ENCODE measurements at regions not wholly inside any gene's neighbourhood (a gene's known extent, or its start where the extent isn't known, plus 50 kb on each side); places are given as distances from the start of the nearest gene placed in this dataset.
"Not testable (repeated sequence)": the region's sequence is repeated elsewhere in the genome, so short reads cannot be mapped to it uniquely, and the experiment has no call there.

DNA sequence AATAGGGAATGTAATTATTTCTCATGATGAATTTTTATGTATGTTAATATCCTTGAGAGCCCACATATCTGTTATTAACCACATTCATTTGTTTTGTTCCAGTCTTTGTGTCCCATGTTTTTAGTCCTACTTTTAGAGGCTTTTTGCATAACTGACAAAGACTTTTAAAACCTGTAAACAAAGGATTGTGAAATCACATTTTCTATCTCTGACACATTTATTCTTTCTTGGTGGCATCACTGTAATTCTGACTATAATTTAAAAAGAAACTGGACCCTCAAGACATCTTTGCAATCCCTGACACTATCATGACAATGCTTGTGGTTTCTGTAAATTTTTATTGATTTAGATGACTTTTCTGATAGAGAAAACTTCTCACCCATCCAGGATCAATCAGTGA, 313.1 kb downstream of the SIPA1L2 start:
- intact Hi-C loops (cut with DNase I): no loop called here
- no peak for DNase-seq (ENCODE audit: low spot score)

DNA sequence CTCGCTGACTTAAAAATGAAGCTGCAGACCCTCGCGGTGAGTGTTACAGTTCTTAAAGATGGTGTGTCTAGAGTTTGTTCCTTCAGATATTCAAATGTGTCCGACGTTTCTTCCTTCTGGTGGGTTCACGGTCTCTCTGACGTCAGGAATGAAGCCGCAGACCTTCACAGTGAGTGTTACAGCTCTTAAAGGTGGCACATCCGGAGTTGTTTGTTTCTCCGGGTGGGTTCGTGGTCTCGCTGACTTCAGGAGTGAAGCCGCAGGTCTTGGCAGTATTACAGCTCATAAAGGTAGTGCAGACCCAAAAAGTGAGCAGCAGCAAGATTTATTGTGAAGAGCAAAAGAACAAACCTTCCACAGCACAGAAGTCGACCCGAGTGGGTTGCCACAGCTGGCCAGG, 316.1 kb downstream of the SIPA1L2 start:
- intact Hi-C loops (cut with DNase I); DNase-seq (ENCODE audit: low spot score): not testable (repeated sequence)

DNA sequence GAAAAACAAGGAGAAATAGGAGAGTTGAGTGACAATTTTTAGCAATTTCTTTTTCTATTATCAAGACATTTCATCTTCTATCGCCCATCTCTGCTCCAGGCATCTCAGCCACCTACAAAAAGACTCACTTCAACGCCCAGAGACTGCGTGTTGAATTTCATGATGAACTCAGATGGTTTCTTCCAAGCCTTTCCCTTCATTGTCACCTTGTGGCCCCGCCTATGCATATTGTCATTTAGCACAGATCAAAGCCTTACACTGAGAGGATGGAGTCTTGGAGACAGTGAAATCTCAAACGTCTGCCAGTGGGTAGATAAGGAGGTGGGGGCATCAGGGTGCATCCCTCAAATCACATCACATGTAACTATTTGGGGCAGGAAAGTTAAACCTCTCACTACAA, 319.4 kb downstream of the SIPA1L2 start:
- DNase-seq (ENCODE audit: low spot score): no peak
- intact Hi-C loops (cut with DNase I): no loop called here

DNA sequence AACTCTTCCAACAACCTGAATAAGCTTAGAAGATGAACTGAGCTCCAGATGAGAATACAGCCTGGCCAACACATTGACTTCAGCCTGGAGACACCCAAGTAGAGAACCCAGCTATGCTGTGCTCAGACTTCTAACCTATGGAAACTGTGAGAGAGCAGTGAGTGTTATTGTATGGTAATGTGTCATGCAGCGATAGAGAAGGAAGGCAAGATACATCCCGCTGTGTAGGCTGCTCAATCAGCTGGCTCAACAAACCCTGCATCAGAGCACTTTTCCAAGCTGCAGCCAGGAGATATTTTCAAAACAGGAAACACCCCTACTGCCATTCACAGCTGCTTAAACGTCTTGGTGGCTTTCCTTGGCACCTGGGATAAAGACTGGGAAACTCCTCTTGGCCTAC, 321.3 kb downstream of the SIPA1L2 start:
- intact Hi-C loops (cut with DNase I): loop anchor here in 1 of 2 donors (2.0 kb wide), 1 partner anchor 62 kb away; no protein-coding TSS in a partner anchor
- DNase-seq (ENCODE audit: low spot score): no peak

DNA sequence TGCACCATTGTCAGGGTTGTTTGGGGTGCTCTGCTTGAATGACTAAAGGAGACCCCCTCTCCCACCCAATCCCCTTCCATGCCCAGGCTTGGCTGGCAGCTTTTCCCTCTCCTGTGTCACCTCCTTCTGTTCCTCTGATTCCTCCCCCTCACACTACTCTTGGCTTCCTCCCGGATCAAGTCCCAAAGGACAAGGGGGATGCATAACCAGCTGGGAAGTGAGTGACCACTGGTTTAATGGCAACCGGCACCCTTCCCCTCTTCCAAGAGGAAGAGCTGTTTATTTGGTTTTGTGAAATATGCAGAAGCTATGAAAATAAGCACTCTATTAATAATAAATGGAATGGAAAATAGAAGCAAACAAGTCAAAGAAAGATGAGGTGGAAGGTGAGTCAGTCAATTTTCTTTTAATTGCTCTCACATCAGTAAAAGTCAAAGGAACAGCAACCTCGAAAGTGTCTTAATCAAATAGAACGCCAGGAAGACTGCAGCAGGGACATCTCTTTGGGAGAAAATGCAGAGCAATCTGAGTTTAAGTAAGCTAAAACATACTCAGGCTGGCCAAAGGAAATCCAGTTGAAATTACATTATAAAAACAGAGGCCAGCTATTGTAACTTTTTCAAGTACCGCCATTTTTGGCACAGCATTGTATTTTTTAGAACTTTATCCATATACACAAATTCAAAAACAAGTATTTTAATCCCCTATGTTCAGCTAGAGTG, 322.5 kb downstream of the SIPA1L2 start:
- no peak for DNase-seq (ENCODE audit: low spot score)
- intact Hi-C loops (cut with DNase I): loop anchor here in 1 of 2 donors (2.0 kb wide), 1 partner anchor 63 kb away; no protein-coding TSS in a partner anchor

DNA sequence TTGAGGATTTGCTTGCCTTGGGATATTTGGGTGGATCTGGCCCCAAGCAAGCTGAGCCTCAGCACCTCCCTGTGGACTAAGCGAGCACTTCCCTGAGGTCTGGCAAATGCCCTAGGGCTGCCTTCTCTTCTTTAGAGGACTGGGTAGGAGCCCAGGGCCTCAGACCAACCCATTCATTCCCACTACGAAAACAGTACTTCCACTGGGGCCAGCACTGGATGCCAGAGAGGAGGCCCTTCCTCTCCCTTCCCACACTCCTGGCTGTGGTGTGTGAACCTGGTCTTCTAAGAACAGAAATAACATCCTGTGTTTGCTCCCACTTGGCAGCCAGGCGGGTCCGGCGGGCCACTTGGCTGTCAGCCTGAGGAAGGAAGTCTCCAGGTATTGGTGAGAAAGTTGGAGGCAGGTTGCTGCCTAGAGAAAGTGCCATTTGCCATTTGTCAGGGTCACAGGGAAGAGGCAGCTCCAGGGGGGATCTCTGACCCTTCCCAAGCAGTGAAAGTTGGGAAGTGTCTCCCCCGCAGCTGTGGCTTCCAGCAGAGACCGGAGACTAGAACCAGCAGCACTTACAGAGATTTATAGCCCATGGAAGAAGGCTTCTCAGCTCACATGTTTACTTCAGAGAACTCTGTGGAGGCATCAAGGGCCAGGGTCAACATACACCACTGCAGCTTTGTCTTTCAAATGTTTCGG, 323.5 kb downstream of the SIPA1L2 start:
- intact Hi-C loops (cut with DNase I): no loop called here
- DNase-seq (ENCODE audit: low spot score): peak; percentile 82

DNA sequence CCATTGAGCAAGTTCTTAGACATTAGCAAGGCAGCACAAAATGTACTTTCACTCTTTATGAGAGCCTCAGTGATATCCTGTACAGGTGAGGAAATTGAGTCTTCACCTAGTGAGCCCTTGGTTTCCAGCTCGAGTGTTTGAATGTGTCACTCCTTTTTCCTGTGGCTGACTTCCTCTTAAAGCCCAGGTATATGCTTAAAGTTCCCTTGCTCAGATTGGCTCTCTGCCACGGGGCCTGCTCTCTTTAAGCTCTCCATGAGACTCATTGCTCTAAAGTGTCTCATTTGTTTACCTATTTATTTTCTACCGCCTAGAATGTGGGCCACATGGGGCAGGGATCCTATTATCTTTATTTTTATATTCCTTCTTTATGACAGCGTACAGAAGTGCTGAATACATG, 324.9 kb downstream of the SIPA1L2 start:
- DNase-seq (ENCODE audit: low spot score): no peak
- intact Hi-C loops (cut with DNase I): no loop called here

DNA sequence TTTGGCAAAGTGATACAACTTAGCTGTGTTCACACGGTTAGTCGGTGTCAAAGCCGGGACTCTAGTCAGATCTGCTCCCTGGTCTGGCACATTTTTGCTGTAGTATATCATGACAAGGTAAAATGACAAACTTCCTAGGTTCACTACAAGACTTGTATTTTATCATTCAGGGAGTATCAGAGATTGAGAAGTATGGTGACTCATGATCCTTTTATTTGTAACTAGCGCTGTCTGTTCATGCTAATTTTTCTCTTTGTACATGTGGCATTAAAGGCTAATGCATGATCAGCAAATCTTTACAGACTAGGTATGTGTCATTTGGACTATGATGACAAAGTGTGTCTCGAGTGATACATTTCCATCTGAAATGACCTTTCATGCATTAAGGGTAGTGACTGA, 326.7 kb downstream of the SIPA1L2 start:
- intact Hi-C loops (cut with DNase I): no loop called here
- no peak for DNase-seq (ENCODE audit: low spot score)

DNA sequence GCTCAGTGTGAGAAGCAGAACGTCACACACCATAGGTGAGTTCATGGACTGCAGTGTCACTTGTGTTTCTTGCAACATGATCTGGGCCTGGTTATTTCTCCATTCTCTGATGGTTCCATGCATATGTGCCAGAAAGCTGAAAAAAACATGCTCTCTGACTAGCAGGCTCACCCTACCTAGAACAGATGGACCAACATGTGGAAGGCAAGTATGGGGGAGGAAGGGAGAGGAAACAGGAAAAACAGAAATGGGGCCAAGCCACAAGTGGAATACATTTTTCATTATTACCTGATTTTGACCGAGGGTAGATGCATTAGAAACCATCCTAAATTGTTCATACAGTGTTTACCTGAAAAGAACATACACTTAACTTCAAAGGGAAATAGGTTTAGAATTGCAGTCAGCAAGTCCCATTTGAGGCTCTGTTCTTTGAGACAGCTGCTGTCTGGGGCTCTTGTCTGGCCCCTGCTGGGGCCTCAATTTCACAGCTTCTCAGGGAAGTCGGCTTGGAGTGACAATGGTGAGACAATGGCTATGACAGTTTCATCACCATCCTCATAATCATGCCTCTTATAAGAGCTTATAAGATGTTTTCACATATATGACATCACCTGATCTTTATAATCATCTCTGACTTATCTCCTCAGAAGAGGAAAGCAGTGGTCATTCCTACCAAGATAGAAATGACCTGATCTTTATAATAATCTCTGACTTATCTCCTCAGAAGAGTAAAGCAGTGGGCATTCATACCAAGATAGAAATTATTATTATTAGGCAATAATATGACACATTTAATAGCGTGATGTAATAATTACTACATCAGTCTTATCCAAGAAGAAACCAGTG, 327.3 kb downstream of the SIPA1L2 start:
- DNase-seq (ENCODE audit: low spot score): no peak
- intact Hi-C loops (cut with DNase I): no loop called here

DNA sequence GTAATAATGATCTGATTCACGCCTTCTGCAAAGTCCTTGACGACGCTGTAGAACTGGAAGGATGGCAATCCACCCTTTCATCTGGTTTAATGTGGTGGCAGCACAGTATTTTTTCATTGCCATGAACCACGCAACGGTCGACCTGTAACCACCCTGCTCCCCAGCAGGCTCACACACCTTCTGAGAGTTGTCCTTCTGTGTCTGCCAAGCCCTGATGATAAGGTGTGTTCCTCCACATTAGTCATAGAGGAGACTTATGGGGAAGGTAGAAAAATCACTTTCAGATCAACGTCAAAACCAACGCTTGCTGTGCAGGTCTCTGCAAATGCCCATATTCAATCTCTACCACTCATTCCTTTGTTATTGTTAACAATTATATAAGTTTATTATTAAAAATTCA, 328.7 kb downstream of the SIPA1L2 start:
- intact Hi-C loops (cut with DNase I): no loop called here
- no peak for DNase-seq (ENCODE audit: low spot score)

DNA sequence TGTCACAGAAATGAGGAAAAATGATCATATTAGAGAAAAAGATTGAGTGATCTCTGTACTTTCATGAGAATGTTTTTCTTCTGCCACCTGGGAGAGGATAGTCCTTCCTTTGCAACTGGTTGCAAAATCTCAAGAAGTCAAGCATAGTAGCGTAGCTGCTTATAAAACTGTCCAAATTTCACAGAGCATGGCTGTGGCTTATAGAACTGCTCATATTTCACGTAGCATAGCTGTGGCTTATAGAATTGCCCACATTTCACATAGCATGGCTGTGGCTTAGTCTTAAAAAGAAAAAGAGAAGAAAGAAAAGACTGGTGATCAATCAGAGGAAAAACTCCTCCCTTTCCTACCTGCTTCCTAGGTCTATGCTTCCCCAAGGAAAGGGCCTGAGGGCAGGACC, 329.5 kb downstream of the SIPA1L2 start:
- intact Hi-C loops (cut with DNase I): no loop called here
- no peak for DNase-seq (ENCODE audit: low spot score)

DNA sequence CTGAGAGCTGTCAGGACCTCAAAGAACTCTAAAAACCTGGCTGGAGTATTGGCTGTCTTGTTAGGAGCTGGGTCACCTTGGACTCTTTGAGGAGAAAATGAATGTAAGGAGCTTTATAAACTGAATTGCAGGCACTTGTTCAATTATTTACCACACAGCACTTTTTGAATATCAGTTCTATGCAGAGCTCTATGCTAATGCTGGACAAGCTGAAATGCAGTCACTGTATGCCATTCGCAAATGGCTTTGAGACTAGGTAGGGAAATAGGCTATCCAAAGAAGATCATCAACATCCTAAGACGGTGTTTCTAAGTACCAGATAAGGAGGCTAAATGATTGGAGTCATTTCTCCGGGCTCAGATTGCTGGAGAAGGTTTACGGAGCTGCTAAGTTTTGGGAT, 333.5 kb downstream of the SIPA1L2 start:
- no peak for DNase-seq (ENCODE audit: low spot score)
- intact Hi-C loops (cut with DNase I): no loop called here

DNA sequence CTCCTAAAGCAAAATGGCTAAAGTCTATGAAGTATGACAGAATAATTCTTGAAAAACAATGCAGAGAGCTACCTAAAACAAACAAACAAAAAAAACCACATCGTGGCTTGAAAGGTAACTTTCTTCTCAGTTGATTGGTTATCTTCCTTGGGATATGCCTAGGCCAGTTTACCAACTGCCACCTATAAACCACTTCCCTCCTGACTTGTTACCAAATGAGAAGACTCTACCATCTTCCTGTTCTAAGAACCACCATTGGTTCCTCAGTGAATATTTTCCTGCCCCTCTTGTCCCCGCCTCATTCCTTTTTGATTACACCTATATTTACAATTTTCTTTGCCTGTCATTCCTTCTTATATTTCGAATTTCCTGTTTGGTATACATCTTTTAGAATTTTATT, 336.6 kb downstream of the SIPA1L2 start:
- intact Hi-C loops (cut with DNase I): no loop called here

DNA sequence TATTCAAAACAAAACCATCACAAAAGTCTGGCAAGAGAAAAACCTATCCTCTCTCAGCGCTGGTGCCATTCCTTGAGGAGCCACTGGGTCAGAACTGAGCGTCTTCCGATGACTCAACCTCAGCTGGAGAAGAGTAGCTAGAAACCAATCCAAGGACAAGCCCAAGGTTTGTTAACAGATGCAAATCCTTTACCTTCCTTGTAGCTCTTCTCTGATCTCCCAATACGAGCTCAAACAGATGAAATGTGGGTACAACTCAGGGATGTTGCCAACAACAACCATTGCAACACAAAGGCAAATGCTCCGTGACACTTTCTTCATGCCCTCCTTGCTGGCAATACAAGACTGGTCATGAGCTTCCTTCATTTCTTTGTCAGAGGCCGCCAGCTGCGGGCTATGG, 337.1 kb downstream of the SIPA1L2 start:
- intact Hi-C loops (cut with DNase I): no loop called here

More for the DNA sequence above, 336.6 kb downstream of the SIPA1L2 start:
- DNase-seq (ENCODE audit: low spot score): no peak

DNA sequence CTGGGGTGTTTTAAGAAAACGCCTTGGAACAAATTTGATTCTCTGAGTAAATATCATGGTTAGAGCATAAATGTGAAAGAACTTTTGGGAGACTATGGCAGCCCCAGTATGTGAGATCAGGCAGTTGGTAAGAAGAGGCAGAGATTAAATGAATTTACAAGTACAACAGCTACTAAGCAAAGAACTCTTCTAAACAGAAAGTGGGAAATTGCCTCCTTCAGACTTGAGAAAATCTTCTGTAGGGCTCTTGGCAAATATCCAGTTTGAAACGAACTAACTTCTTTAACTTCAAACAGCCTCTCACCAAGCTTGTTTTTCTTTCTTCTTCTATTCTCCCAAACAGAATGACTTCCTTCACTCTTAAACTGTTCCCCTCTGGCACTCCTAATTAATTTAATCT, 337.7 kb downstream of the SIPA1L2 start:
- intact Hi-C loops (cut with DNase I): no loop called here
- DNase-seq (ENCODE audit: low spot score): no peak

More for the DNA sequence above, 337.1 kb downstream of the SIPA1L2 start:
- no peak for DNase-seq (ENCODE audit: low spot score)

DNA sequence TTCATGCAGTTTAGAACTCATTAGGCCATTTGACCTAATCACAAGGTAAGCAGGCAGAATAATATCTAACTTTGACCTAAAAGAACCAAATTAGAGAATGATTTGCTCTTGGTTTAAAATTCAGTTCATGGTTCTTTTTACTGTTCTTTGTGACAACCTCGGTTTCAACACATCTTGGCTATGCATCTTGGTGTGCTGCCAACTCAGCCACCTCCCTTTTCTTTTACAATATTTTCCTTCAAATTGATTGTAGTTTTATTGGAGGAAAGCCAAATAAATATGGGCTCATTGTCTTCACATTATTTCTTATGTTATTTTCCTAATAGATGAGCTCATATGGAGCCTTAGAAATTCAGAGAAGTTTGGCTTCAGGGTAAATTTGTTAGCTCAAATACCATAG, 338.3 kb downstream of the SIPA1L2 start:
- intact Hi-C loops (cut with DNase I): no loop called here
- no peak for DNase-seq (ENCODE audit: low spot score)

DNA sequence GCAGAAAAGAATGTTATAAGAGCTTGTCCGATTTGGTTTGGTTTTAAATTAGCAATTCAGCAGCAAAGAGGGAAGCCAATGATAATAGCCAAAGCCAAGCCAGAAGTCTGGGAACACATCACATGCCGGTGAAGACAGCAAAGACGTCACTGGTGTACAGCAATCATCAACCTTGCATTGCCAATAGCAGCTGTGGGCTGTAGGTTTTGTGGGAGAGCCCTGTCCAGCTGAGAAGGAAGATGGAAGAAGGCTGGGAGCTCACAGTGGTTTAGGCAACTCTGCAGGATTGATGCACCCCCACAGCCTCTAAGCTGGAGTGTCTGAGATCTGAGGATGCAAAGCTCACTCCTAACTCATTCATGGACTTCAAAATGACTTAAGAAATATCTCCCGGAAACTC, 338.7 kb downstream of the SIPA1L2 start:
- DNase-seq (ENCODE audit: low spot score): no peak

DNA sequence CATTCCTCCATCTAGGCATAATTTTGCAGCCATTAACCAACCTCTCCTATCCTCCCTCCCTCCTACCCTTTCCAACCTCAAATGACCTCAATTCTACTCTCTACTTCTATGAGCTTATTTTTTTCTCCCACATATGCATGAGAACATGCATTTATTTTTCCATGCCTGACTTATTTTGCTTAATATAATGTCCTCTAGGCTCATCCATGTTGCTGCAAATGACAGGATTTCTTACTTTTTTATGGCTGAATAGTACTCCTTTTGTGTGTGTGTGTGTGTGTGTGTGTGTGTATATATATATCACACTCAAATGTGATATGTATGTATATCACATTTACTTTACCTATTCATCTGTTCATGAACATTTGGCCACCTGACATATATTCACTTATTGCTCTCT, 339.4 kb downstream of the SIPA1L2 start:
- intact Hi-C loops (cut with DNase I): no loop called here
- no peak for DNase-seq (ENCODE audit: low spot score)

More for the DNA sequence above, 338.7 kb downstream of the SIPA1L2 start:
- intact Hi-C loops (cut with DNase I): no loop called here

DNA sequence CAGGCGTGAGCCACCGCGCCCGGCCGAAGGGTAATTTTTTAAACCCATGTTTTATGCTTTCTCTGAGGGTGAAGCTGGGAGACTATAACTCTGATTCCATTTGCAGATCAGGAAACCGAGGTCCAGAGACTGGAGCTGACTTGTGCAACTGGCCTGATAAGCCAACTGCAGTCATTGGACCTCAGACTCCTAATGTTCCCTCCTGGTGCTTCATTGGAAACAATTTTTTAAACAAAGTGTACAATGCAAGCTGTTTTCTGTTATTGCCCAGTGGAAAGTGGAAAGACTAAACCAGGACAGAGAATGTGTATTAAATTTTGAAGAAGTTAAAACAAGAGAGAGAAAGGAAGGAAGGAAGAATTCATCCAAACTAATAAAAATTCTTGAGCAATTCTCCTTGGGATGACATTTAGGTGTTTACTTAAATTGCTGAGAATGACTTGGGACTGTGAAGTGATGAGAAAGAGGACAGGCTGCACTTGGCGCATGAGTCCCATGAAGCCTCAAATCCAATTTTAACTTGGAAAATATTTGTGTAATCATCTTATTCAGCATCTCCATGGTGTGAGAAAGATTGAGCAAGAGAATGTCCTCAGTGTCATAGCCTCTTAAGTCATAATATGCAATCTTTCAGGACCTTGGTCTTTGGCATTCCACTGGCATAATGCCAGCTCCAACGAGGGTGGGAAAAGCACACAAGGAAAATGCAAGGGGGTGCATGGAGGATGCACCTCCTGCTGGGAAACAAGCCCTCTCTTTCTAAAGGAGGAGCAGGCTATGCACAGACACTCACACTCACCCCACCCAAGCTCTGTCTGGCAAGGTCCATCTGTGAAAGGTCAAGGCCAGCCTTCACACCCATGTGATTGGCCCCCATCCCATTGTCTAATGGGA, 342.0 kb downstream of the SIPA1L2 start:
- peak; percentile 84 for DNase-seq (ENCODE audit: low spot score)
- intact Hi-C loops (cut with DNase I): no loop called here
